ENCODE measurements at regions not wholly inside any gene's neighbourhood (a gene's known extent, or its start where the extent isn't known, plus 50 kb on each side); places are given as distances from the start of the nearest gene placed in this dataset.
A peak's percentile ranks its signal among the peaks of the same experiment; 100 is the strongest.

- Histone ChIP-seq H3K9me3 (ENCODE audit: insufficient read depth, low read length, severe bottlenecking) (no peaks in the 10 kb centered on the region), H4K20me1 (ENCODE audit: insufficient read depth, low read length) (no peaks in the 10 kb centered on the region), H3K27ac (ENCODE audit: low read length) (no peak overlapping the region), H3K9ac (ENCODE audit: low read depth, low read length) (no peak overlapping the region), H3K79me2 (ENCODE audit: insufficient read depth, low read length) (no peaks in the 10 kb centered on the region), H3K36me3 (ENCODE audit: insufficient read depth, low read length) (no peaks in the 10 kb centered on the region), H3K4me1 (ENCODE audit: insufficient read depth, low read length) (no peaks in the 10 kb centered on the region), H3K4me2 (ENCODE audit: insufficient read depth, low read length) (no peak overlapping the region), H3K27me3 (ENCODE audit: insufficient read depth, low read length, poor library complexity) (no peaks in the 10 kb centered on the region), H3K4me3 (ENCODE audit: low read depth in 1 of 2, low read length in 2 of 2) (no peak overlapping the region), H2AFZ (ENCODE audit: low read depth, low read length) (no peak overlapping the region)
- no peak for DNase-seq
- TF ChIP-seq, protein P1, sequence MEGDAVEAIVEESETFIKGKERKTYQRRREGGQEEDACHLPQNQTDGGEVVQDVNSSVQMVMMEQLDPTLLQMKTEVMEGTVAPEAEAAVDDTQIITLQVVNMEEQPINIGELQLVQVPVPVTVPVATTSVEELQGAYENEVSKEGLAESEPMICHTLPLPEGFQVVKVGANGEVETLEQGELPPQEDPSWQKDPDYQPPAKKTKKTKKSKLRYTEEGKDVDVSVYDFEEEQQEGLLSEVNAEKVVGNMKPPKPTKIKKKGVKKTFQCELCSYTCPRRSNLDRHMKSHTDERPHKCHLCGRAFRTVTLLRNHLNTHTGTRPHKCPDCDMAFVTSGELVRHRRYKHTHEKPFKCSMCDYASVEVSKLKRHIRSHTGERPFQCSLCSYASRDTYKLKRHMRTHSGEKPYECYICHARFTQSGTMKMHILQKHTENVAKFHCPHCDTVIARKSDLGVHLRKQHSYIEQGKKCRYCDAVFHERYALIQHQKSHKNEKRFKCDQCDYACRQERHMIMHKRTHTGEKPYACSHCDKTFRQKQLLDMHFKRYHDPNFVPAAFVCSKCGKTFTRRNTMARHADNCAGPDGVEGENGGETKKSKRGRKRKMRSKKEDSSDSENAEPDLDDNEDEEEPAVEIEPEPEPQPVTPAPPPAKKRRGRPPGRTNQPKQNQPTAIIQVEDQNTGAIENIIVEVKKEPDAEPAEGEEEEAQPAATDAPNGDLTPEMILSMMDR (IDR thresholded peaks at IDR 0.05; ENCODE audit: borderline replicate concordance, extremely low read depth, low read length, poor library complexity, severe bottlenecking), result no peak
- TF ChIP-seq EZH2 (IDR thresholded peaks at IDR 0.05; ENCODE audit: borderline replicate concordance, low read depth, low read length, severe bottlenecking), result no peak
- ATAC-seq (ENCODE audit: insufficient read depth, low read depth), result no peak
Measured at GRCh38 chrX:148223361-148223760, 242.2 kb downstream of the FMR1NB start.

- Histone ChIP-seq H3K9me3 (ENCODE audit: insufficient read depth, low read length, severe bottlenecking) (no peaks in the 10 kb centered on the region), H3K36me3 (ENCODE audit: insufficient read depth, low read length) (no peaks in the 10 kb centered on the region), H3K9ac (ENCODE audit: low read depth, low read length) (no peak overlapping the region), H2AFZ (ENCODE audit: low read depth, low read length) (no peak overlapping the region), H3K79me2 (ENCODE audit: insufficient read depth, low read length) (no peaks in the 10 kb centered on the region), H3K4me1 (ENCODE audit: insufficient read depth, low read length) (no peaks in the 10 kb centered on the region), H3K4me3 (ENCODE audit: low read depth in 1 of 2, low read length in 2 of 2) (no peak overlapping the region), H3K27me3 (ENCODE audit: insufficient read depth, low read length, poor library complexity) (no peaks in the 10 kb centered on the region), H4K20me1 (ENCODE audit: insufficient read depth, low read length) (no peaks in the 10 kb centered on the region), H3K4me2 (ENCODE audit: insufficient read depth, low read length) (no peak overlapping the region), H3K27ac (ENCODE audit: low read length) (no peak overlapping the region)
- DNase-seq (no peak), ATAC-seq (ENCODE audit: insufficient read depth, low read depth) (no peak)
- TF ChIP-seq EZH2 (IDR thresholded peaks at IDR 0.05; ENCODE audit: borderline replicate concordance, low read depth, low read length, severe bottlenecking), result no peak
- TF ChIP-seq, protein P1 (IDR thresholded peaks at IDR 0.05; ENCODE audit: borderline replicate concordance, extremely low read depth, low read length, poor library complexity, severe bottlenecking), result no peak
Measured at GRCh38 chrX:148228521-148228920, 247.4 kb downstream of the FMR1NB start.

DNA sequence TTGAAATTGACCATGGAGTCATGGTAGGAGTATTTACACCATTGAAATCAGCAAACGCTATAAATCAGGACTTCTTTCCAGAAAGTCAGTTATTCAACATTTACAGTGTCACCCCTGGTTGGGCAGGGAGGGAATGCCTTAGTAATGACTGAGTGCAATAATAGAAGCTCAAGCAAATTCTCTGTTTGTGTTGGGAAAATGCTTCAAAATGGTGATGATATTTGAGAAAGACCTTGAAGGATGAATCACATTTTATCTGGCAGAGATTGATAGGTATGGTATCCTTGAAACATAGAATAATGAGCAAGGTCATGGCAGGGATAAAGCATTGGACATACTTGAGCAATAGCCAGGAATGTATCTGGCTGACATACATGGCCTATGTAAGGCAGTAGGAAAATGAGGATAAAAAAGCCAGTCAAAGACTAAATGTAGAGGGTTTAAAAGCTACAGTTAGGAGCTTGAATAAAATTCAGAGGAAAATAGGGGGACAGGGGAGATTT is 248.7 kb downstream of the FMR1NB start:
- no peaks in the 10 kb centered on the region for H4K20me1 ChIP-seq (ENCODE audit: insufficient read depth, low read length)
- H3K36me3 ChIP-seq (ENCODE audit: insufficient read depth, low read length), result no peaks in the 10 kb centered on the region
- TF ChIP-seq EZH2 (IDR thresholded peaks at IDR 0.05; ENCODE audit: borderline replicate concordance, low read depth, low read length, severe bottlenecking), result no peak
- TF ChIP-seq, protein P1 (IDR thresholded peaks at IDR 0.05; ENCODE audit: borderline replicate concordance, extremely low read depth, low read length, poor library complexity, severe bottlenecking), result no peak
- no peak overlapping the region for H3K27ac ChIP-seq (ENCODE audit: low read length)
- no peak overlapping the region for H2AFZ ChIP-seq (ENCODE audit: low read depth, low read length)
- H3K4me3 ChIP-seq (ENCODE audit: low read depth in 1 of 2, low read length in 2 of 2), result no peak overlapping the region
- H3K9me3 ChIP-seq (ENCODE audit: insufficient read depth, low read length, severe bottlenecking), result no peaks in the 10 kb centered on the region
- no peaks in the 10 kb centered on the region for H3K79me2 ChIP-seq (ENCODE audit: insufficient read depth, low read length)
- no peaks in the 10 kb centered on the region for H3K4me1 ChIP-seq (ENCODE audit: insufficient read depth, low read length)
- H3K9ac ChIP-seq (ENCODE audit: low read depth, low read length), result no peak overlapping the region
- no peak overlapping the region for H3K4me2 ChIP-seq (ENCODE audit: insufficient read depth, low read length)
- ATAC-seq (ENCODE audit: insufficient read depth, low read depth), result no peak
- H3K27me3 ChIP-seq (ENCODE audit: insufficient read depth, low read length, poor library complexity), result no peaks in the 10 kb centered on the region
- no peak for DNase-seq

GRCh38 chrX:148259990-148260389 is 240.4 kb upstream of the AFF2 start:
- TF ChIP-seq, protein P1 (IDR thresholded peaks at IDR 0.05; ENCODE audit: borderline replicate concordance, extremely low read depth, low read length, poor library complexity, severe bottlenecking), result no peak
- no peak for TF ChIP-seq EZH2 (IDR thresholded peaks at IDR 0.05; ENCODE audit: borderline replicate concordance, low read depth, low read length, severe bottlenecking)
- Histone ChIP-seq H3K9ac (ENCODE audit: low read depth, low read length) (no peak overlapping the region), H4K20me1 (ENCODE audit: insufficient read depth, low read length) (no peaks in the 10 kb centered on the region), H3K4me2 (ENCODE audit: insufficient read depth, low read length) (no peak overlapping the region), H3K27me3 (ENCODE audit: insufficient read depth, low read length, poor library complexity) (no peaks in the 10 kb centered on the region), H3K27ac (ENCODE audit: low read length) (no peak overlapping the region), H3K79me2 (ENCODE audit: insufficient read depth, low read length) (no peaks in the 10 kb centered on the region), H3K4me1 (ENCODE audit: insufficient read depth, low read length) (peaks cover 10% of the 10 kb centered on the region), H2AFZ (ENCODE audit: low read depth, low read length) (peak overlapping the region; percentile 65), H3K4me3 (ENCODE audit: low read depth in 1 of 2, low read length in 2 of 2) (no peak overlapping the region), H3K36me3 (ENCODE audit: insufficient read depth, low read length) (no peaks in the 10 kb centered on the region), H3K9me3 (ENCODE audit: insufficient read depth, low read length, severe bottlenecking) (peaks cover 3% of the 10 kb centered on the region)
- DNase-seq (no peak), ATAC-seq (ENCODE audit: insufficient read depth, low read depth) (no peak)

Data from DND-41 (cell line).